GM18505 (cell line): ENCODE measurements at regions not wholly inside any gene's neighbourhood (a gene's known extent, or its start where the extent isn't known, plus 50 kb on each side); places are given as distances from the start of the nearest gene placed in this dataset.
"Not testable (repeated sequence)": the region's sequence is repeated elsewhere in the genome, so short reads cannot be mapped to it uniquely, and the experiment has no call there.

Experiments
- ATAC-seq: cut with Tn5 transposase; IDR thresholded peaks from one replicate; pipeline ENCODE4 v1.9.1; 2021; ENCODE audit not compliant: unreplicated experiment
- POLR2A ChIP-seq: IDR thresholded peaks from 4 replicates; pipeline ENCODE4 v1.6.1; 2011; ENCODE audit warnings: borderline replicate concordance; ENCODE audit not compliant: insufficient read depth, insufficient read length; ENCODE audit errors: extremely low read depth

DNA sequence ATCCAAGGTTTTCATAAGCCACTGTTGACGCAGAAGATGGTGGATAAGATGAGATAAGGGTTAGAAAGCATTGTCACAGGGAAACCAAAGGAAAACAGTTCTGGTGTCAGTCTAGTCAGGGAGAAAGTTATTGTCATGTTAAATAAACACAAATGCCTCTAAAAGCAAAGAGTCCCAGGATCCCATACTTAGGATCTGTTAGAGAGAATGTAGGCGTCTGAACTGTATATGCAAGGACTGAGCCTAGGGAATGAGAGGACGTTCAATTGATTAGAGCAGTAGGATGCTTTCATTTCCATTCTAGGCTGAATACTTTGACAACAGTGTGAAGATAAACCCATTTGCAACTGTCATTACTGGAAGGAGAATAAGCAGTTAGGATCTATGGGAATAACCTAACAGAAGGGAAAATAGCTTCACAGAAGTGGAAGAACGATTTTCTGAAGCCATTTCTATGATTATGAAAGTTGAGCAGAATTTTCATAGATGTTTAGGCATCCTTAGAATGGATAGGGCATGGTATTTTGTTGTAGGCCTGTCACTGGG lies 1149.1 kb upstream of the CDH8 start:
- ATAC-seq, result no peak
- TF ChIP-seq POLR2A, result no peak

DNA sequence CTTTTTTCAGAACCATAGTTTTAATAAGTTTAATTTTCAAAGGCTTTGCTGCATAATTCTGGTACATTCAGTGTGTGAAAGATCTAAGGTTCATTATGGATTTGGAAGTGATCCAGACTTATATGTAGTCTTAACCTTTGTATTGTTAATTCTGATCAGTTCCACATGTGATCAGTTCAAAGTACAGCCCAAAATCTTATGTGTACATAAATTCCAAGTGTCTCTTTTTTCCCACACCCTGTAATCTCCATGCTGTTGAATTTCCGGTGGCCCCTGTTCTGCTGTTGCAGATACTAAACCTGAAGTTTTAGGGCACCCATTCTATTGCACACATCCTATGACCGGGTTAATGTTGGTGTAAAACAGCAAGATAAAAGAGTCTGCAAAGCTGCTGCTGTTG lies 1147.5 kb upstream of the CDH8 start:
- no peak for ATAC-seq

DNA sequence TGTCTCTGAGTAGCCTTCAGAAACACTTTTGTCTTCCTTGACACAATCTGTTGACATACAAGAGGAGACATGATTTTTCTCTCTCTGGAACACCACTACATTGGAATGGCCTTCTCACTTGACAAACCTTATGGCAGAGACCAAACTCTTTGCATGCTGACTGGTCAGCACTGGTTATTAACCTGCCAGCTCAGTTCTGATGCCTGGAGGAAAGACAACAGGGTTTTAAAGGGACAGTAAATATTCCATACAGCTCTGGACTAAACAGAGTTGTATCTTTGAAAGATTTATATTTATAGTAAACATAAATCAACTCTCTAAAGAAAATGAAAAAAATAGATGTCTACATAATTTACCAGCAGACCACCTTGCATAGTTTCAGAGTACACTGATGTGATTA lies 1139.1 kb upstream of the CDH8 start:
- no peak for ATAC-seq
- TF ChIP-seq POLR2A, result no peak

More for the DNA sequence above, 1147.5 kb upstream of the CDH8 start:
- TF ChIP-seq POLR2A, result no peak

DNA sequence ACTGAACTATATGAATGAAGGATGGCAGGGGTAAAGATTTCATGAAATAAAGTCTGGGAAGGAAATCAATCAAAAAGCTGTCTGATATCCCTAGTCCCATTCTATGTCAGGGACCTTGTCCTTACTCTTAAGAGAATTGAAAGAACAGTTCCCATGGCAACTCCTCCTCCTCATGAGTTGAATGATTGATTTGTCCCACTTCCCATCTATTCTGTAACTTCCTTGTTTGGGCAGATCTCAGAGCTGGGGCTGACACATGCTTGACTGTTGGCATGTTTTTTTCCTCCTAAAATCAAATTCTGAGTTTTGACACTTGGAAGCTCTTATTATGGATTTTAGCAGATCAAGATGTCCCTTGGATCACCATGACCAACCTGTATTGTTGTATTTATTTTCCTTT lies 1138.6 kb upstream of the CDH8 start:
- ATAC-seq, result no peak
- TF ChIP-seq POLR2A, result no peak

DNA sequence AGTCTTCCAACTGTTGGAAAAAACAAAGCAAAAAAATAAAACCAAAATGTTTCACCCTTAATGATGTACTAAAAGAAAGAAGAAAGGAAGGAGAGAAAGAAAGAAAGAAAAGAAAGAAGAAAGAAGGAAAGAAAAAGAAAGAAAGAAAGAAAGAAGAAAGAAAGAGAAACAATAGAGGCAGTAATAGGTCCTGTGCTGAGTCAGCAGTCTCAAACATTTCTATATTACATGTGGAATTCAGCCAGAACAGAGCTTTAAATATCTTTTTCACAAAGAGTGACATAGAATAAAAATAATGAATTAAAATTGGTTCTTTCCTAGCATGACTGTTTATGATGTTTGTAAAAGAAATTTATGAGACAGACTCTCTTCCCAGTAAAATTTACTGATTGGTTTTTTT lies 1135.3 kb upstream of the CDH8 start:
- TF ChIP-seq POLR2A, result no peak
- no peak for ATAC-seq

DNA sequence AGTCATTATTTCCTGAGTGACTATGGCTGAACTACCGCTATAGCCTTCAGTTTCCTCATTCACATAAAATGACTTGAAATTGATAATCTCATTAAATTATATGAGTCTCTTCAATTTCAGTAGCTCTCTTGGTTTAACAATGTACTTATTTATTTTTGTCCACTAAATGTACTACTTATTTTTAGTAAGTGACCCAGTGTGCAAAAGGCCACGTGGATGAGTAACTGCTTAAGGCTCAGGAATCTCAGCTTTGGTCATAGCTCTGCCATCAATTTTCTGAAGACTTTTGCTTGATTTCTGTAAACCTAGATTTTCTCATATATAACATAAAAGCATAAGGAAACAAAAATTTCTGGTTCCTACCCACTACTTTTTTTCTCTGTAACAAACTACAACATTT lies 1132.9 kb upstream of the CDH8 start:
- ATAC-seq, result no peak
- no peak for TF ChIP-seq POLR2A

DNA sequence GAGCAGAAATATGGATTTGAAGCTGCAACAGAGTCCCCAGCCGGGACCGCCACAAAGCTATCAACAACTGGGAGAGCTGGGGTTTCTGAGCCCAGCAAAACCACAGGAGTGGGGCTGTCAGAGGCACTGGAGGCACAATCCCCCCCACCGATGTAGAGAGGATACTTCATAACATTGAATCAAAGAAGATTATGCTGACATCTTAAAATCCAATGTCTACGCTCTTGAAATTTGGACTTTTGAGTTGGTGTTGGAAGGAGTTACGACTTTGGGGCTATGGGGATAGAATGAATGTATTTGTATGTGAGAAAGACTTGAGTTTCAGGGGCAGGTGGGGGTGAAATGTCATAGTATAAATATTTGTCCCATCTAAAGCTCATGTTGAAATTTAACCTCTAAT lies 1121.6 kb upstream of the CDH8 start:
- TF ChIP-seq POLR2A, result no peak
- ATAC-seq, result no peak

DNA sequence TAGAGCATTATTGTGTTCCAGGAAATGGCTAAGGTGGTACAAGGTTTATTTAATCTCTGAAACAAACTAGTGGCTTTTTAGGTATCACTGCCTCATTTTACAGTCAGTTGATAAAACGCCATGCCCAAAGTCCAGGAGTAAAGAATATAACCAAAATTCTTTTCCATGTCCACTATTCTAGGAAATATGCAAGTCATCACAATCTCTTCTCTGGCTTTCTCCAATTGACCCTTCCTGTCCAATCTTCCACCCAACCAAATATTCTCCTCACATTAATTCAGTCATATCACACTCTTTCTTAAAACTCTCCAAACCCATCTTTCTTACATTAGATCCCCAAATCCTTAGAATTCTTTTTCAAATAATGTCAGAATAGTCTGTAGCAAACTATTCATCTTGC lies 1110.0 kb upstream of the CDH8 start:
- TF ChIP-seq POLR2A, result no peak
- no peak for ATAC-seq

DNA sequence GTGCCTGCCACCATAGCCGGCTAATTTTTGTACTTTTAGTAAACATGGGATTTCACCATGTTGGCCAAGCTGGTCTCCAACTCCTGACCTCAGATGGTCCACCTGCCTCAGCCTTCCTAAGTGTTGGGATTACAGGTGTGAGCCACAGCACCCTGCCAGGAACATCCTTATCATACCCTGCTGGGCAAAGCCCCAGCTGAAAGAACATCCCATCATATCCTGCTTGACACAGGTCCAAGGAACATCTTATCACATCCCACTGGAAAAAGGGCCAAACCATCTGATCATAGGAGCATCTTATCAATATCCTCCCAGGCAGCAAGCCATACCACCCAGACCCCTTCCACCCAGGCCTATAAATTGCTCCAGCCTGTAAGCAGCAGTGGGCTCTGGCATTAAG lies 1109.2 kb upstream of the CDH8 start:
- no peak for ATAC-seq
- no peak for TF ChIP-seq POLR2A

DNA sequence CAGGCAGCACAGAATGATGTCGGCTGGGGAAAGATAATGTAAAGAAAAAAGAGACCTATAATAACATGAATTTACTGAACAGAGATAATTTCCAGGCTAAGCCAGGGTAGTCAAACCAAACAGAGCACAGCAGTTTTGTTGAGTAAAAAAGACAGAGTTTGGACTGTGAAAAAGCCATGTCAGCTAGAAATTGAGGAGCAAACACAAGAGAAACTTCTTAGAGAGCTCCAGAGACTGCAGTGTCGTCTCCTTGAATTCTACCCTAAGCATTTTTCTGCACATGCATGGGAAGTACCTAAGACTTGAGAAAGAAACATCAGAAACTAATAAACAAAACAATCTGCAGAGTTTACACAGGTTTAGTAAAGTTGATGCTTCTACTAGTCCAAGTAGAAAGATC lies 1098.8 kb upstream of the CDH8 start:
- TF ChIP-seq POLR2A, result no peak
- ATAC-seq, result no peak

DNA sequence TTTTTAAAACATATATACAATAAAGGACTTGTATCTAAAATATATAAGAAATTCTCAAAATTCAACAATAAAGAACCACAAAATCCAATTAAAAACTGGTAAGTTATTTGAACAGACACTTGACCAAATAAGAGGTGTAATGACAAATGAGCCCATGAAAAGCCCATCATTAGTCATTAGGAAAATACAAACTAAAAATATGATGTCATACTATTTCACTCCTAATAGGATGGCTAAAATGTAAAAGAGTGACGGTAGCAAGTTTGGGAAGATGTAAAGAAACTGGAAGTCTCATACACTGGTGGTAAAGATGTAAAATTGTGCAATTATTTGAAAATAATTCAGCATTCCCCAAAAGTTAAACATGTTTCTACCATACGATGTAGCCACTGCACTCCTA lies 1095.3 kb upstream of the CDH8 start:
- TF ChIP-seq POLR2A, result no peak
- ATAC-seq, result no peak

DNA sequence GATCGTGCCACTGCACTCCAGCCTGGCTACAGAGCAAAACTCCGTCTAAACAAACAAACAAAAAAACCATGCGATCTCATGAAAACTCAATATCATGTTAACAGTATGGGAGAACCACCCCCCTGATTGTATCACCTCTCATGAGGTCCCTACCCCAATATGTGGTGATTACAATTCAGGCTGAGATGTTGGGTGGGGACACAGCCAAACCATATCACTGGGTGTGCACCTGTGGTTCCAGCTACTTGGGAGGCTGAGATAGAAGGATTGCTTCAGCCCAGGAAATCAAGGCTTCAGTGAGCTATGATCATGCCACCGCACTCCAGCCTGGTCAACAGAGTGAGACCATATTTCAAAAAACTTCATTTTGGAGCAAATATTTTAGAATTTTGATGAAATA lies 1094.7 kb upstream of the CDH8 start:
- ATAC-seq, result no peak
- no peak for TF ChIP-seq POLR2A

DNA sequence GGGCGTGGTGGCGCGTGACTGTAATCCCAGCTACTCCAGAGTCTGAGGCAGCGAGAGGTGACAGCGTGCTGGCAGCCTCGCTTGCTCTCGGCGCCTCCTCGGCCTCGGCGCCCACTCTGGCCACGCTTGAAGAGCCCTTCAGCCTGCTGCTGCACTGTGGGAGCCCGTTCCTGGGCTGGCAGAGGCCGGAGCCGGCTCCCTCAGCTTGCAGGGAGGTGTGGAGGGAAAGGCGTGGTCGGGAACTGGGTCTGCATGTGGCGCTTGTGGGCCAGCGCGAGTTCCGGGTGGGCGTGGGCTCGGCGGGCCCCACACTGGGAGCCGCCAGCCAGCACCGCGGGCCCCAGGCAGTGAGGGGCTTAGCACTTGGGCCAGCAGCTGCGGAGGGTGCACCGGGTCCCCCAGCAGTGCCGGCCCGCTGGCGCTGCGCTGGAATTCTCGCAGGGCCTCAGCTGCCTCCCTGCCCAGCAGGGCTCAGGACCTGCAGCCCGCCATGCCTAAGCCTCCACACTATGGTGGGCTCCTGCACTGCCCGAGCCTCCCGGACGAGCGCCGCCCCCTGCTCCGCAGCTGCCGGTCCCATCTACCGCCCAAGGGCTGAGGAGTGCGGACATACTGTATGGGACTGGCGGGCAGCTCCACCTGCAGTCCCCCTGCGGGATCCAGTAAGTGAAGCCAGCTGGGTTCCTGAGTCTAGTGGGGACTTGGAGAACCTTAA lies 1093.3 kb upstream of the CDH8 start:
- no peak for ATAC-seq
- TF ChIP-seq POLR2A, result no peak

DNA sequence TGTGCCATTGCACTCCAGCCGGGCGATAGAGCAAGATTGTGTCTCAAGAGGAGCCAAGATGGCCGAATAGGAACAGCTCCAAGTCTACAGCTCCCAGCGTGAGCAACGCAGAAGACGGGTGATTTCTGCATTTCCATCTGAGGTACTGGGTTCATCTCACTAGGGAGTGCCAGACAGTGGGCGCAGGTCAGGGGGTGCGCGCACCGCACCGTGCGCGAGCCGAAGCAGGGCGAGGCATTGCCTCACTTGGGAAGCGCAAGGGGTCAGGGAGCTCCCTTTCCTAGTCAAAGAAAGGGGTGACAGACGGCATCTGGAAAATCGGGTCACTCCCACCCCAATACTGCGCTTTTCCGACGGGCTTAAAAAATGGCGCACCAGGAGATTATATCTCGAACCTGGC lies 1083.7 kb upstream of the CDH8 start:
- not testable (repeated sequence) for ATAC-seq

DNA sequence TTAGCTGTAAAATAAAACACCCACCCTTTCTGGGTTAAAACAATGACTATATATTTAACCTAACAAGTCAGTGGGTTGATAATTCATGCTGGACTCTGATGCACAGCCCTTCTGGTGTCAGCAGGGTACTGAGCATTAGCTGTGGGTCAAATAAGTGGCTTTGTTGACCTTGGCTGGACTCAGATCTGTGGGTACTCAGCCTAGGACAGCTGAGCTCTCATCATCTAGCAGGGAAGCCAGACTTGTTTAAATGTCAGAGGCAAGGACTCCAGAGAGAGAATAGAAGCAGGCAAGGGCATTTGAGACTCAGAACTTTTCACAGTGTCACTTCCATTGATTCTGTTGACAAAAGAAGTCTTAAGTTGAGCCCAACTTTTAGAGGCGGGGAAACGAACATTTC lies 1063.8 kb upstream of the CDH8 start:
- no peak for TF ChIP-seq POLR2A
- ATAC-seq, result no peak
